Common myeloid progenitor, CD34-positive (primary cell): ENCODE measurements at regions not wholly inside any gene's neighbourhood (a gene's known extent, or its start where the extent isn't known, plus 50 kb on each side); places are given as distances from the start of the nearest gene placed in this dataset.

ENCODE experiments used
- CTCF ChIA-PET: fragments of 350-600 bp; sonication (Branson Sonifier 250); formaldehyde crosslinking; loops from one replicate; lab custom pipeline; 2021; ENCODE audit warnings: antibody characterized with exemption; lab: Charles Lee
- POLR2A ChIA-PET: fragments of 350-600 bp; sonication (Branson Sonifier 250); formaldehyde crosslinking; loops from one replicate; lab custom pipeline; 2021; ENCODE audit warnings: antibody characterized with exemption; lab: Charles Lee
- DNase-seq, 3 donors: peaks; one replicate each; pipeline versions ENCODE4 v3.0.0 to v3.0.0-alpha.2; 2013
- H3K27ac ChIP-seq, 2 experiments: 1 replicate in 1 of 2; 2 replicates in 1 of 2; pipeline ENCODE4 v1.7.0; 2013; ENCODE audit warnings: inconsistent platforms in 2 of 2, low read length in 2 of 2, mild to moderate bottlenecking in 2 of 2, low read depth in 1 of 2, moderate library complexity in 1 of 2; ENCODE audit not compliant: severe bottlenecking in 2 of 2, insufficient read depth in 1 of 2, poor library complexity in 1 of 2
- H3K27me3 ChIP-seq, 5 experiments: replicated peaks in 2 of 5; 1 replicate in 3 of 5; 2 replicates in 2 of 5; pipeline versions ENCODE4 v1.6.1 to v1.7.0; 2013; ENCODE audit warnings: low read length in 4 of 5, mild to moderate bottlenecking in 2 of 5, moderate library complexity in 2 of 5, inconsistent platforms in 1 of 5; ENCODE audit not compliant: insufficient read depth in 5 of 5, control insufficient read depth in 4 of 5
- H3K36me3 ChIP-seq, 4 experiments: 1 replicate in 2 of 4; 2 replicates in 2 of 4; pipeline versions ENCODE4 v1.6.1 to v1.7.0; 2013; ENCODE audit warnings: low read length in 3 of 4, control low read depth in 1 of 4, mild to moderate bottlenecking in 1 of 4; ENCODE audit not compliant: control insufficient read depth in 4 of 4, insufficient read depth in 4 of 4
- H3K4me1 ChIP-seq, 4 experiments: 1 replicate in 3 of 4; 2 replicates in 1 of 4; pipeline versions ENCODE4 v1.6.1 to v1.7.1; 2013; ENCODE audit warnings: low read length in 3 of 4, mild to moderate bottlenecking in 3 of 4, control low read depth in 1 of 4, inconsistent platforms in 1 of 4, moderate library complexity in 1 of 4; ENCODE audit not compliant: control insufficient read depth in 4 of 4, insufficient read depth in 4 of 4; ENCODE audit errors: control extremely low read depth in 1 of 4
- H3K4me3 ChIP-seq, 7 experiments: 1 replicate in 4 of 7; 2 replicates in 3 of 7; pipeline versions ENCODE4 v1.5.1 to v1.7.0; 2013; ENCODE audit warnings: mild to moderate bottlenecking in 7 of 7, low read length in 6 of 7, moderate library complexity in 6 of 7, inconsistent platforms in 2 of 7, low read depth in 2 of 7, control low read depth in 1 of 7; ENCODE audit not compliant: insufficient read depth in 4 of 7, control insufficient read depth in 1 of 7; ENCODE audit errors: extremely low read depth in 1 of 7
- H3K9me3 ChIP-seq, 5 experiments: 1 replicate in 4 of 5; 2 replicates in 1 of 5; pipeline versions ENCODE4 v1.6.1 to v1.7.1; 2013; ENCODE audit warnings: low read length in 4 of 5, mild to moderate bottlenecking in 2 of 5, inconsistent platforms in 1 of 5, low read depth in 1 of 5, moderate library complexity in 1 of 5; ENCODE audit not compliant: control insufficient read depth in 4 of 5, insufficient read depth in 2 of 5; ENCODE audit errors: control extremely low read depth in 1 of 5
- WGBS: methylation state at CpG from one replicate; pipeline ENCODE4 v1.1.5; 2013; ENCODE audit not compliant: insufficient coverage; 5-methylcytosine and 5-hydroxymethylcytosine counted together

GRCh38 chr12:78739653-78740052 is 124.9 kb upstream of the SYT1 start:
- no peak for DNase-seq
- no peak overlapping the region for H3K4me3 ChIP-seq
- ChIA-PET POLR2A (no interaction called here), CTCF (no interaction called here)
- no peaks in the 10 kb centered on the region for H3K9me3 ChIP-seq
- H3K36me3 ChIP-seq: no peaks in the 10 kb centered on the region
- H3K4me1 ChIP-seq: no peaks in the 10 kb centered on the region
- WGBS: 83% methylated on average over 1 of the region's 4 CpGs
- H3K27me3 ChIP-seq: no peaks in the 10 kb centered on the region
- H3K27ac ChIP-seq: no peak overlapping the region

GRCh38 chr12:78746001-78746400 is 118.6 kb upstream of the SYT1 start:
- Histone ChIP-seq H3K4me3 (no peak overlapping the region), H3K36me3 (no peaks in the 10 kb centered on the region), H3K27me3 (no peaks in the 10 kb centered on the region), H3K4me1 (no peaks in the 10 kb centered on the region), H3K27ac (no peak overlapping the region), H3K9me3 (no peaks in the 10 kb centered on the region)
- DNase-seq: no peak
- no CpG with 5 or more reads among the region's 2 CpGs for WGBS
- CTCF ChIA-PET: interaction anchor here (0.8 kb wide), 1 partner anchor 9 kb away, joined by 3 read pairs; no protein-coding TSS in a partner anchor
- POLR2A ChIA-PET: no interaction called here

- no peak overlapping the region for H3K27ac ChIP-seq
- no peak overlapping the region for H3K4me3 ChIP-seq
- ChIA-PET CTCF (no interaction called here), POLR2A (no interaction called here)
- H3K4me1 ChIP-seq: no peaks in the 10 kb centered on the region
- no peak for DNase-seq
- no peaks in the 10 kb centered on the region for H3K27me3 ChIP-seq
- no peaks in the 10 kb centered on the region for H3K36me3 ChIP-seq
- H3K9me3 ChIP-seq: no peaks in the 10 kb centered on the region
- 100% methylated on average over 1 of the region's 1 CpG for WGBS
These were observed 111.5 kb upstream of the SYT1 start for GRCh38 chr12:78753058-78753457.

GRCh38 chr12:78756936-78757335 is 107.6 kb upstream of the SYT1 start:
- CTCF ChIA-PET: no interaction called here
- H3K4me1 ChIP-seq: no peaks in the 10 kb centered on the region
- WGBS: 100% methylated on average over 2 of the region's 2 CpGs

GRCh38 chr12:78759367-78759766 is 105.2 kb upstream of the SYT1 start:
- no peak for DNase-seq
- H3K36me3 ChIP-seq: no peaks in the 10 kb centered on the region
- no peaks in the 10 kb centered on the region for H3K4me1 ChIP-seq
- no peak overlapping the region for H3K27ac ChIP-seq
- no peaks in the 10 kb centered on the region for H3K27me3 ChIP-seq
- ChIA-PET CTCF (no interaction called here), POLR2A (no interaction called here)
- 78% methylated on average over 4 of the region's 4 CpGs for WGBS
- no peak overlapping the region for H3K4me3 ChIP-seq
- H3K9me3 ChIP-seq: no peaks in the 10 kb centered on the region

More at GRCh38 chr12:78756936-78757335, 107.6 kb upstream of the SYT1 start:
- Histone ChIP-seq H3K4me3 (no peak overlapping the region), H3K27me3 (no peaks in the 10 kb centered on the region), H3K36me3 (no peaks in the 10 kb centered on the region), H3K27ac (no peak overlapping the region), H3K9me3 (no peaks in the 10 kb centered on the region)
- DNase-seq: no peak
- POLR2A ChIA-PET: no interaction called here

- no CpG with 5 or more reads among the region's 5 CpGs for WGBS
- Histone ChIP-seq H3K27me3 (no peaks in the 10 kb centered on the region), H3K36me3 (no peaks in the 10 kb centered on the region), H3K4me1 (no peaks in the 10 kb centered on the region), H3K9me3 (no peaks in the 10 kb centered on the region), H3K27ac (no peak overlapping the region), H3K4me3 (no peak overlapping the region)
- ChIA-PET POLR2A (no interaction called here), CTCF (no interaction called here)
- no peak for DNase-seq
These were observed 103.7 kb upstream of the SYT1 start for GRCh38 chr12:78760906-78761305.

GRCh38 chr12:78764913-78765312 is 99.7 kb upstream of the SYT1 start:
- Histone ChIP-seq H3K36me3 (no peaks in the 10 kb centered on the region), H3K4me1 (no peaks in the 10 kb centered on the region), H3K27me3 (no peaks in the 10 kb centered on the region), H3K4me3 (no peak overlapping the region), H3K27ac (no peak overlapping the region), H3K9me3 (no peaks in the 10 kb centered on the region)
- no peak for DNase-seq
- ChIA-PET CTCF (no interaction called here), POLR2A (no interaction called here)
- no CpG with 5 or more reads among the region's 2 CpGs for WGBS
